GM12892 (cell line): ENCODE measurements at regions not wholly inside any gene's neighbourhood (a gene's known extent, or its start where the extent isn't known, plus 50 kb on each side); places are given as distances from the start of the nearest gene placed in this dataset.

Experiments used
- POLR2A ChIP-seq: IDR thresholded peaks from 2 replicates; pipeline ENCODE4 v1.6.1; 2011; ENCODE audit warnings: low read depth, low read length, control low read depth
- POLR2AphosphoS5 ChIP-seq: IDR thresholded peaks from 2 replicates; pipeline ENCODE4 v1.6.1; 2011; ENCODE audit warnings: low read depth, low read length, control low read depth
- TAF1 ChIP-seq: IDR thresholded peaks from 2 replicates; pipeline ENCODE4 v1.6.1; 2011; ENCODE audit warnings: low read depth, mild to moderate bottlenecking, control low read depth, low read length, borderline replicate concordance

DNA sequence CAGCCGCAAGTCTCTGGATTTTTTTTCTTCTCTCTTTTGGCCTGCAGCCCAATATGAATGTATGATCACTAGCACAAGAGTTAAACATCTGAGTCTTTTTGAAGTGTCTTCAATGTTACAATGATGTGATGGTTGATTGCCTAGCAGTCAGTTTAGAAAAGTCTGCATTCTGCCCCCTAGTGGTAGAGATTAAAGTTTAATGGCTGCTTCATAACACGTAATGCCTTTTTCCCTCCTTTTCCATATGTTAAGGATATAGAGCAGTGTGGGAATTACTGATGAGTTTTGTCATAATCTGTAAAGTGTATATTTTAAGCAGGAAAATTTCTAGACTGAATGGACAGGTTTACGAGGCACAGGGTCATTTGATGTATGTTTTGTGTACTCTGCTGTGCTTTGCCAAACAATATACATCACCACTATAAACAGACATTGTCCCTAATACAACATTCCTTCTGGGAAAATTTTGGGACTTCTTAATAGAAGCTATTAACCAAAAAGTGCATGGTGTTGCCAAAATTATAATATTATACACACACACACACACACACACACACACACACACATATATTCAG is 1038.5 kb upstream of the NR2F2 start:
- TF ChIP-seq TAF1 = no peak
- no peak for TF ChIP-seq POLR2A
- TF ChIP-seq POLR2AphosphoS5 = no peak
